ENCODE measurements at regions not wholly inside any gene's neighbourhood (a gene's known extent, or its start where the extent isn't known, plus 50 kb on each side); places are given as distances from the start of the nearest gene placed in this dataset.

- no peak for ATAC-seq
- ChIA-PET CTCF (no interaction called here), POLR2A (no interaction called here)
- H3K4me3 ChIP-seq (ENCODE audit: low read depth in 2 of 2, low read length in 2 of 2), result no peak overlapping the region
- no peaks in the 10 kb centered on the region for H3K9me3 ChIP-seq (ENCODE audit: control insufficient read depth, insufficient read depth, low read depth, low read length)
- H3K36me3 ChIP-seq (ENCODE audit: control insufficient read depth, insufficient read depth, low read length), result no peaks in the 10 kb centered on the region
- H3K27me3 ChIP-seq (ENCODE audit: control insufficient read depth, insufficient read depth, low read length), result no peaks in the 10 kb centered on the region
- no peak for DNase-seq (ENCODE audit: low read depth, low spot score)
- BruUV-seq (replicated peaks), result no TSS peak
- intact Hi-C loops (cut with micrococcal nuclease; ENCODE audit: unreplicated experiment) (no loop called here), in situ Hi-C loops (cut with HindIII; ENCODE audit: low pct_unique_long_range_greater_than_20kb, low sequenced_read_pairs) (no loop called here)
- H3K27ac ChIP-seq (ENCODE audit: low read length), result no peak overlapping the region
- TF ChIP-seq TCF7L2 (IDR thresholded peaks at IDR 0.05; ENCODE audit: low read depth, low read length) (no peak), POLR2AphosphoS5 (IDR thresholded peaks at IDR 0.05; ENCODE audit: low read depth, low read length) (no peak), REST (IDR thresholded peaks at IDR 0.05; ENCODE audit: insufficient read depth in 1 of 2, low read depth in 2 of 2, low read length in 1 of 2) (no peak), SIN3A (IDR thresholded peaks at IDR 0.05; ENCODE audit: borderline replicate concordance, insufficient read depth, low read depth, low read length) (no peak)
- TF ChIP-seq, protein P1, sequence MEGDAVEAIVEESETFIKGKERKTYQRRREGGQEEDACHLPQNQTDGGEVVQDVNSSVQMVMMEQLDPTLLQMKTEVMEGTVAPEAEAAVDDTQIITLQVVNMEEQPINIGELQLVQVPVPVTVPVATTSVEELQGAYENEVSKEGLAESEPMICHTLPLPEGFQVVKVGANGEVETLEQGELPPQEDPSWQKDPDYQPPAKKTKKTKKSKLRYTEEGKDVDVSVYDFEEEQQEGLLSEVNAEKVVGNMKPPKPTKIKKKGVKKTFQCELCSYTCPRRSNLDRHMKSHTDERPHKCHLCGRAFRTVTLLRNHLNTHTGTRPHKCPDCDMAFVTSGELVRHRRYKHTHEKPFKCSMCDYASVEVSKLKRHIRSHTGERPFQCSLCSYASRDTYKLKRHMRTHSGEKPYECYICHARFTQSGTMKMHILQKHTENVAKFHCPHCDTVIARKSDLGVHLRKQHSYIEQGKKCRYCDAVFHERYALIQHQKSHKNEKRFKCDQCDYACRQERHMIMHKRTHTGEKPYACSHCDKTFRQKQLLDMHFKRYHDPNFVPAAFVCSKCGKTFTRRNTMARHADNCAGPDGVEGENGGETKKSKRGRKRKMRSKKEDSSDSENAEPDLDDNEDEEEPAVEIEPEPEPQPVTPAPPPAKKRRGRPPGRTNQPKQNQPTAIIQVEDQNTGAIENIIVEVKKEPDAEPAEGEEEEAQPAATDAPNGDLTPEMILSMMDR (IDR thresholded peaks at IDR 0.05), result no peak
- no peaks in the 10 kb centered on the region for H3K4me1 ChIP-seq (ENCODE audit: control insufficient read depth, insufficient read depth, low read length)
These were observed 561.8 kb downstream of the CETN3 start for GRCh38 chr5:89847743-89848142.

- no peak for TF ChIP-seq POLR2AphosphoS5 (IDR thresholded peaks at IDR 0.05; ENCODE audit: low read depth, low read length)
- TF ChIP-seq SIN3A (IDR thresholded peaks at IDR 0.05; ENCODE audit: borderline replicate concordance, insufficient read depth, low read depth, low read length), result no peak
- no peak for TF ChIP-seq TCF7L2 (IDR thresholded peaks at IDR 0.05; ENCODE audit: low read depth, low read length)
- no peak for TF ChIP-seq REST (IDR thresholded peaks at IDR 0.05; ENCODE audit: insufficient read depth in 1 of 2, low read depth in 2 of 2, low read length in 1 of 2)
- TF ChIP-seq, protein P1 (IDR thresholded peaks at IDR 0.05), result no peak
- no peaks in the 10 kb centered on the region for H3K9me3 ChIP-seq (ENCODE audit: control insufficient read depth, insufficient read depth, low read depth, low read length)
- no TSS peak for BruUV-seq (replicated peaks)
- in situ Hi-C loops (cut with HindIII; ENCODE audit: low pct_unique_long_range_greater_than_20kb, low sequenced_read_pairs) (no loop called here), intact Hi-C loops (cut with micrococcal nuclease; ENCODE audit: unreplicated experiment) (no loop called here)
- H3K36me3 ChIP-seq (ENCODE audit: control insufficient read depth, insufficient read depth, low read length), result no peaks in the 10 kb centered on the region
- DNase-seq (ENCODE audit: low read depth, low spot score) (no peak), ATAC-seq (no peak)
- no peak overlapping the region for H3K4me3 ChIP-seq (ENCODE audit: low read depth in 2 of 2, low read length in 2 of 2)
- H3K27ac ChIP-seq (ENCODE audit: low read length), result no peak overlapping the region
- no peaks in the 10 kb centered on the region for H3K4me1 ChIP-seq (ENCODE audit: control insufficient read depth, insufficient read depth, low read length)
- POLR2A ChIA-PET, result no interaction called here
- H3K27me3 ChIP-seq (ENCODE audit: control insufficient read depth, insufficient read depth, low read length), result no peaks in the 10 kb centered on the region
- CTCF ChIA-PET, result no interaction called here
These were observed 565.0 kb downstream of the CETN3 start for GRCh38 chr5:89844548-89844947.
